ENCODE measurements at regions not wholly inside any gene's neighbourhood (a gene's known extent, or its start where the extent isn't known, plus 50 kb on each side); places are given as distances from the start of the nearest gene placed in this dataset.

DNA sequence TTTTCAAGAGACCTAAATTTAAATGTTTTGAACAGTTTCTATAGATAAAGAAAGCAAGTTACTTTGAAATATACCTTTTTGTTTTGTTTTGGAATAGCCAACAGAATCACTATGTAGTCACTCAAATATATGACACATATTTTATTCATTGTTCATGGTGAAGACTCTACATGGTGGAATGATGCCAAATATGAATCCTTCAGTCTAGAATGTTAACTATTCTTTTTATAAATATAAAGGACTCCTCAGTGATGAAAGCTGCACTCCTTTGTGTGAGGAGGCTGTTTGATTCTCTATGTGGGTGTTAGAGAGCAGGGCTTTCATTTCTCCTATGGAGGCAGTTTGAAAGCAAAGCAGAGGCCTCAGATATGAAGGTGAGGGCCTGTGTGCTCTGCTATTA lies 396.4 kb upstream of the LRRTM1 start:
- ATAC-seq (no peak), DNase-seq (no peak)
- Histone ChIP-seq H3K27me3 (ENCODE audit: low read depth) (no peaks in the 10 kb centered on the region), H3K4me3 (no peak overlapping the region), H3K9me3 (no peaks in the 10 kb centered on the region), H3K36me3 (no peaks in the 10 kb centered on the region), H3K27ac (no peak overlapping the region), H3K4me1 (no peaks in the 10 kb centered on the region)
- intact Hi-C loops (cut with DNase I): no loop called here
- TF ChIP-seq, protein P1, sequence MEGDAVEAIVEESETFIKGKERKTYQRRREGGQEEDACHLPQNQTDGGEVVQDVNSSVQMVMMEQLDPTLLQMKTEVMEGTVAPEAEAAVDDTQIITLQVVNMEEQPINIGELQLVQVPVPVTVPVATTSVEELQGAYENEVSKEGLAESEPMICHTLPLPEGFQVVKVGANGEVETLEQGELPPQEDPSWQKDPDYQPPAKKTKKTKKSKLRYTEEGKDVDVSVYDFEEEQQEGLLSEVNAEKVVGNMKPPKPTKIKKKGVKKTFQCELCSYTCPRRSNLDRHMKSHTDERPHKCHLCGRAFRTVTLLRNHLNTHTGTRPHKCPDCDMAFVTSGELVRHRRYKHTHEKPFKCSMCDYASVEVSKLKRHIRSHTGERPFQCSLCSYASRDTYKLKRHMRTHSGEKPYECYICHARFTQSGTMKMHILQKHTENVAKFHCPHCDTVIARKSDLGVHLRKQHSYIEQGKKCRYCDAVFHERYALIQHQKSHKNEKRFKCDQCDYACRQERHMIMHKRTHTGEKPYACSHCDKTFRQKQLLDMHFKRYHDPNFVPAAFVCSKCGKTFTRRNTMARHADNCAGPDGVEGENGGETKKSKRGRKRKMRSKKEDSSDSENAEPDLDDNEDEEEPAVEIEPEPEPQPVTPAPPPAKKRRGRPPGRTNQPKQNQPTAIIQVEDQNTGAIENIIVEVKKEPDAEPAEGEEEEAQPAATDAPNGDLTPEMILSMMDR (IDR thresholded peaks at IDR 0.05): no peak
